H9 (cell line): ENCODE measurements at regions not wholly inside any gene's neighbourhood (a gene's known extent, or its start where the extent isn't known, plus 50 kb on each side); places are given as distances from the start of the nearest gene placed in this dataset.

Source experiments
- DNase-seq: peaks from one replicate; pipeline ENCODE4 v3.0.0-alpha.2; 2017
- H2AFZ ChIP-seq: one replicate; pipeline ENCODE4 v1.6.1; 2013; ENCODE audit warnings: mild to moderate bottlenecking, low read length, control low read depth, moderate library complexity
- H2AK5ac ChIP-seq: 2 replicates; pipeline ENCODE4 v1.6.1; 2013; ENCODE audit warnings: low read length, control low read depth, mixed read lengths; ENCODE audit not compliant: insufficient read length
- H2BK120ac ChIP-seq: one replicate; pipeline ENCODE4 v1.6.1; 2013; ENCODE audit warnings: low read depth, mild to moderate bottlenecking, low read length, control low read depth, inconsistent platforms; ENCODE audit not compliant: poor library complexity, severe bottlenecking
- H2BK12ac ChIP-seq: 2 replicates; pipeline ENCODE4 v1.6.1; 2013; ENCODE audit warnings: low read length, control low read depth, mixed read lengths, low read depth; ENCODE audit not compliant: insufficient read length
- H2BK15ac ChIP-seq: 2 replicates; pipeline ENCODE4 v1.6.1; 2013; ENCODE audit warnings: low read depth, low read length, control low read depth
- H2BK20ac ChIP-seq: one replicate; pipeline ENCODE4 v1.6.1; 2013; ENCODE audit warnings: low read depth, mild to moderate bottlenecking, low read length, control low read depth, inconsistent platforms; ENCODE audit not compliant: poor library complexity, severe bottlenecking
- H2BK5ac ChIP-seq: 2 replicates; pipeline ENCODE4 v1.6.1; 2013; ENCODE audit warnings: low read length, control low read depth, mixed read lengths; ENCODE audit not compliant: insufficient read length
- H3K14ac ChIP-seq: 2 replicates; pipeline ENCODE4 v1.6.1; 2013; ENCODE audit warnings: low read length, control low read depth; ENCODE audit not compliant: insufficient read depth
- H3K18ac ChIP-seq: 2 replicates; pipeline ENCODE4 v1.6.1; 2013; ENCODE audit warnings: low read depth, mild to moderate bottlenecking, mixed read lengths, low read length, control low read depth; ENCODE audit not compliant: insufficient read length
- H3K23ac ChIP-seq: 2 replicates; pipeline ENCODE4 v1.6.1; 2013; ENCODE audit warnings: low read length, control low read depth, mixed read lengths, low read depth; ENCODE audit not compliant: insufficient read length
- H3K23me2 ChIP-seq: 2 replicates; pipeline ENCODE4 v1.6.1; 2013; ENCODE audit warnings: low read depth, mild to moderate bottlenecking, mixed read lengths, low read length, control low read depth; ENCODE audit not compliant: insufficient read length, poor library complexity, severe bottlenecking
- H3K27ac ChIP-seq: 2 replicates; pipeline ENCODE4 v1.5.1; 2013; ENCODE audit warnings: low read length, control low read depth, mixed read lengths, low read depth; ENCODE audit not compliant: insufficient read length
- H3K27me3 ChIP-seq: 2 replicates; pipeline ENCODE4 v1.6.1; 2013; ENCODE audit warnings: low read length, control low read depth, inconsistent platforms; ENCODE audit not compliant: insufficient read depth
- H3K4ac ChIP-seq: 2 replicates; pipeline ENCODE4 v1.6.1; 2013; ENCODE audit warnings: low read depth, mild to moderate bottlenecking, control low read depth, inconsistent platforms, low read length, moderate library complexity
- H3K4me1 ChIP-seq: 2 replicates; pipeline ENCODE4 v1.6.1; 2013; ENCODE audit warnings: low read length, control low read depth, inconsistent platforms; ENCODE audit not compliant: insufficient read depth
- H3K4me2 ChIP-seq: 2 replicates; pipeline ENCODE4 v1.6.1; 2013; ENCODE audit warnings: low read length, control low read depth, mixed read lengths; ENCODE audit not compliant: insufficient read length, insufficient read depth
- H3K56ac ChIP-seq: 2 replicates; pipeline ENCODE4 v1.6.1; 2013; ENCODE audit warnings: low read depth, mild to moderate bottlenecking, mixed read lengths, low read length, control low read depth; ENCODE audit not compliant: insufficient read length
- H3K79me1 ChIP-seq: 2 replicates; pipeline ENCODE4 v1.6.1; 2013; ENCODE audit warnings: low read depth, mild to moderate bottlenecking, moderate library complexity, low read length, control low read depth, inconsistent platforms; ENCODE audit not compliant: insufficient read depth, poor library complexity, severe bottlenecking
- H3K79me2 ChIP-seq: 2 replicates; pipeline ENCODE4 v1.6.1; 2013; ENCODE audit warnings: low read length, control low read depth, inconsistent platforms; ENCODE audit not compliant: insufficient read depth
- H3K9ac ChIP-seq: 2 replicates; pipeline ENCODE4 v1.6.1; 2013; ENCODE audit warnings: low read length, control low read depth, mixed read lengths; ENCODE audit not compliant: insufficient read length; ENCODE audit errors: extremely low read depth
- H3K9me3 ChIP-seq: one replicate; pipeline ENCODE4 v1.6.1; 2013; ENCODE audit warnings: low read depth, low read length, inconsistent platforms; ENCODE audit not compliant: control insufficient read depth
- H3T11ph ChIP-seq: one replicate; pipeline ENCODE4 v1.6.1; 2013; ENCODE audit warnings: mild to moderate bottlenecking, low read length, control low read depth, inconsistent platforms
- H4K20me1 ChIP-seq: one replicate; pipeline ENCODE4 v1.6.1; 2013; ENCODE audit not compliant: control insufficient read depth, insufficient read length, insufficient read depth
- H4K5ac ChIP-seq: 2 replicates; pipeline ENCODE4 v1.6.1; 2013; ENCODE audit warnings: low read depth, mild to moderate bottlenecking, mixed read lengths, low read length, control low read depth; ENCODE audit not compliant: insufficient read length
- H4K8ac ChIP-seq: replicated peaks from 2 replicates; pipeline ENCODE4 v1.6.1; 2013; ENCODE audit warnings: low read length, control low read depth, mixed read lengths, low read depth; ENCODE audit not compliant: insufficient read length
- H4K91ac ChIP-seq: 2 replicates; pipeline ENCODE4 v1.6.1; 2013; ENCODE audit warnings: low read depth, mild to moderate bottlenecking, moderate library complexity, mixed read lengths, low read length, control low read depth; ENCODE audit not compliant: insufficient read length
- H3K27ac Mint-ChIP-seq, 3 experiments: 2 replicates in 2 of 3; 3 replicates in 1 of 3; pipeline ENCODE4 v1.8.0; 2020 to 2021; ENCODE audit warnings: mixed read lengths in 3 of 3, mild to moderate bottlenecking in 1 of 3, moderate library complexity in 1 of 3
- H3K27me3 Mint-ChIP-seq: 2 replicates; pipeline ENCODE4 v1.8.0; 2021; ENCODE audit warnings: low read depth, mild to moderate bottlenecking, moderate library complexity, mixed read lengths
- H3K36me3 Mint-ChIP-seq, 3 experiments: 2 replicates in 2 of 3; 3 replicates in 1 of 3; pipeline ENCODE4 v1.8.0; 2020 to 2021; ENCODE audit warnings: low read depth in 3 of 3, mixed read lengths in 3 of 3; ENCODE audit not compliant: insufficient read depth in 1 of 3
- H3K4me1 Mint-ChIP-seq, 2 experiments: 2 replicates each; pipeline ENCODE4 v1.8.0; 2020; ENCODE audit warnings: mixed read lengths in 2 of 2
- H3K4me3 Mint-ChIP-seq, 2 experiments: 2 replicates in 1 of 2; 3 replicates in 1 of 2; pipeline ENCODE4 v1.8.0; 2020 to 2021; ENCODE audit warnings: mild to moderate bottlenecking in 2 of 2, mixed read lengths in 2 of 2, moderate library complexity in 1 of 2
- H3K9me3 Mint-ChIP-seq, 2 experiments: 2 replicates in 1 of 2; 3 replicates in 1 of 2; pipeline ENCODE4 v1.8.0; 2020; ENCODE audit warnings: mild to moderate bottlenecking in 2 of 2, mixed read lengths in 2 of 2, moderate library complexity in 1 of 2
- CTCF ChIP-seq: fragments of 200-600 bp; sonication (generic); conservative IDR thresholded peaks from 3 replicates; pipeline ENCODE4 v1.8.0; 2021; ENCODE audit warnings: antibody characterized with exemption, mild to moderate bottlenecking
- WGBS: extraction: QIAGEN DNeasy Blood & Tissue Kit; methylation state at CpG from one replicate; pipeline ENCODE4 v1.1.7; 2013; ENCODE audit warnings: missing lambda C conversion rate, low lambda C conversion rate, mixed read lengths; ENCODE audit not compliant: insufficient read length; ENCODE audit errors: extremely low coverage; 5-methylcytosine and 5-hydroxymethylcytosine counted together

GRCh38 chr21:30981403-30981802 lies 56.9 kb downstream of the KRTAP19-8 start:
- Histone ChIP-seq H3K79me2 (no peaks in the 10 kb centered on the region), H2BK15ac (no peak overlapping the region), H4K8ac (no peak overlapping the region), H3K14ac (no peak overlapping the region), H2AFZ (no peak overlapping the region), H3K4me1 (no peaks in the 10 kb centered on the region), H3K23ac (no peak overlapping the region), H3K79me1 (no peaks in the 10 kb centered on the region), H3K4ac (no peak overlapping the region), H4K5ac (no peak overlapping the region), H3T11ph (no peak overlapping the region), H3K18ac (no peak overlapping the region), H4K20me1 (no peaks in the 10 kb centered on the region), H3K27me3 (no peaks in the 10 kb centered on the region), H2BK5ac (no peak overlapping the region), H2BK12ac (no peak overlapping the region), H2BK120ac (no peak overlapping the region), H2AK5ac (no peak overlapping the region), H3K9ac (no peak overlapping the region), H3K56ac (no peak overlapping the region), H3K9me3 (no peaks in the 10 kb centered on the region), H3K4me2 (no peak overlapping the region), H3K23me2 (no peaks in the 10 kb centered on the region), H4K91ac (no peak overlapping the region), H2BK20ac (no peak overlapping the region), H3K27ac (no peak overlapping the region)
- peaks cover 2 to 8% of the 10 kb centered on the region in 2 experiments for H3K4me1 Mint-ChIP-seq
- no peak overlapping the region for H3K4me3 Mint-ChIP-seq
- H3K36me3 Mint-ChIP-seq = no peaks in the 10 kb centered on the region
- H3K27ac Mint-ChIP-seq = no peak overlapping the region
- no peak for DNase-seq
- H3K9me3 Mint-ChIP-seq = no peaks in the 10 kb centered on the region
- TF ChIP-seq CTCF = no peak
- no peaks in the 10 kb centered on the region for H3K27me3 Mint-ChIP-seq
- WGBS = no CpG with 5 or more reads among the region's 1 CpG
